HG02642 (cell line): ENCODE measurements at regions not wholly inside any gene's neighbourhood (a gene's known extent, or its start where the extent isn't known, plus 50 kb on each side); places are given as distances from the start of the nearest gene placed in this dataset.
"Not testable (repeated sequence)": the region's sequence is repeated elsewhere in the genome, so short reads cannot be mapped to it uniquely, and the experiment has no call there.

ENCODE experiments used
- ATAC-seq: cut with Tn5 transposase; IDR thresholded peaks from one replicate; pipeline ENCODE4 v1.9.1; 2021; ENCODE audit warnings: mild to moderate bottlenecking; ENCODE audit not compliant: unreplicated experiment, poor library complexity

- ATAC-seq, result no peak
These were observed 346.3 kb upstream of the MDFIC2 start for GRCh38 chr3:70658513-70659310.

DNA sequence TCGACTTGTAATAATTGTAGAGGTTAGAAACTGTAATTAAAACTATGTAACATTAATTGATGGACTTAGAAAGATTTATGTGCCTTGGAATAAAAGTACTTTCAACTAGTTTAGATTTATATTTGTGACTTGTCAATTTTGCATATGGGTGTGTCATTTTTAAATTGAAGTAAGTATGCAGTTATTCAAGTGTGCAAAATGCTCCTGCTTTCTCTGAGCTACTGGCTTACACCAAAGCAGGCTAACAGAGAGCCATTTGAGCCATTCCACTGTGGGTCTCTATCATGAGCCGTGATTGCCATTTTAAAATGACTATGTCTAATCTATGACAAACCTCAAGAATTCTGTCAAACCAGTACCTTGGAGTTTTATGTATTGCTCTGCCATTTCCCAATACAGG is 345.0 kb upstream of the MDFIC2 start:
- no peak for ATAC-seq

DNA sequence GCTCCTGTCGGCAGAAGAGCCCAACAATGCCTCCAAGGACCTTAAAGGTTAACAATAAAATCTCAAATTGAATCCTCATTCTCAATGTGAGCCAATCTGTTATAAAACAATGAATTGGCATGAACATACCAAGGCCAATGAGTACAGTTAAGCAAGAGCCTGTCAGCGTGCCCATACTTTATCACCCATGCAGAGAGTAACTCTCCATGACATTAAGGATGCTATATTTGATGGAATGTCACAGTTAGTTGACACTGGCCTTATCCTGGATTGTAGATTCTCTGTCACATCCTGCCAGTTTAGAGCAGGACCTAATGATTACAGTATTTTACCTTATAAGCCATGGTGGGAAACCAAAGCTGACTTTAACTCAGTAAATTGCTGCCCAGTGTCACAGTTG is 335.4 kb upstream of the MDFIC2 start:
- ATAC-seq, result no peak

GRCh38 chr3:70647094-70647493 is 334.7 kb upstream of the MDFIC2 start:
- no peak for ATAC-seq

- ATAC-seq, result no peak
These were observed 334.2 kb upstream of the MDFIC2 start for GRCh38 chr3:70646635-70647034.

- ATAC-seq, result no peak
These were observed 328.0 kb upstream of the MDFIC2 start for GRCh38 chr3:70640481-70640880.

DNA sequence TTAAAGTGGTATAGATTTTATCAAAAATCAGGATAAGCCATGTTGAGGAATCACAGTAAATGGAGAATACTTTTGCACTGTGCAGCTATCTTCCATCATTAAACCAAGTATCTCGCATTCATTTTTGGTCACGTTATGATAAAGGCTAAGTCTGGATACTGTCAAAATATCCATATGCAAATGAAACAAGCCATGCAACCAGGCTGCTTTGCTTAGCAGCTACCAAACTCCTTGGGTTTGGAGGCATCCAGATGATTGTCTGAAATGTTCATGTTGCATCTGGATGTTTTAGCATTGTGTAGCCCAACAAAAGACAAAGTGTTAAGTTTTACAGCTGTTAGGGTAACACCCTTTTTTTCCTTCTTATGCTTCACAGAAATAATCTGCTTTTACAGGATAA is 322.9 kb upstream of the MDFIC2 start:
- no peak for ATAC-seq

- no peak for ATAC-seq
These were observed 319.4 kb upstream of the MDFIC2 start for GRCh38 chr3:70631716-70632307.

- no peak for ATAC-seq
These were observed 309.0 kb upstream of the MDFIC2 start for GRCh38 chr3:70621451-70621850.

GRCh38 chr3:70620956-70621355 is 308.5 kb upstream of the MDFIC2 start:
- ATAC-seq, result no peak

GRCh38 chr3:70620367-70620766 is 307.9 kb upstream of the MDFIC2 start:
- no peak for ATAC-seq

DNA sequence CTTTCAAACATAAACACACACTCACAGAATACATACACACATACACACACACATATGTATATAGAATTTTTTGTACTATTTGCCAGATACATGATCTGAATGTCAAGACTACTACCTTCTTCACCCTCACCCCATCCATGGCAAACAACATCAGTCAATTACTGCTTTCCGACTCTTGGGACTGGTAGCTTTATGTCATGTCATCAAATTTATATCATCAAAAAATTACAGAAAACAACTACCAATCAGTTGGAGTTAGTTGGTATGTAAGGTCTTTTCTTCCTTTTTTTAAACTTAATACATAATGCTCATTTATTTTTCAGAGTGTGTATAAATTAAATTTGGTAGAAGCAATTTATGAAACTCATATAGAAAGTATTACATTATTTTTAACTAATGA is 305.7 kb upstream of the MDFIC2 start:
- ATAC-seq, result no peak

DNA sequence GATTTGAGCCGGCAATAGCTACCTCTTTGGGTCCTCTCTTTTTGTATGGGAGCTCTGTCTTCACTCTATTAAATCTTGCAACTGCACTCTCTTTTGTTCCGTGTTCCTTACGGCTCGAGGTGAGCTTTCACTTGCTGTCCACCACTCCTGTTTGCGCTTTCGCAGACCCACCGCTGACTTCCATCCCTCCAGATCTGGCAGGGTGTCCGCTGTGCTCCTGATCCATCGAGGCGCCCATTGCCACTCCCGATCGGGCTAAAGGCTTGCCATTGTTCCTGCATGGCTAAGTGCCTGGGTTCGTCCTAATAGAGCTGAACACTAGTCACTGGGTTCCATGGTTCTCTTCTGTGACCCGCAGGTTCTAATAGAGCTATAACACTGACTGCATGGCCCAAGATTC is 304.9 kb upstream of the MDFIC2 start:
- not testable (repeated sequence) for ATAC-seq

- no peak for ATAC-seq
These were observed 302.8 kb upstream of the MDFIC2 start for GRCh38 chr3:70615286-70615685.

DNA sequence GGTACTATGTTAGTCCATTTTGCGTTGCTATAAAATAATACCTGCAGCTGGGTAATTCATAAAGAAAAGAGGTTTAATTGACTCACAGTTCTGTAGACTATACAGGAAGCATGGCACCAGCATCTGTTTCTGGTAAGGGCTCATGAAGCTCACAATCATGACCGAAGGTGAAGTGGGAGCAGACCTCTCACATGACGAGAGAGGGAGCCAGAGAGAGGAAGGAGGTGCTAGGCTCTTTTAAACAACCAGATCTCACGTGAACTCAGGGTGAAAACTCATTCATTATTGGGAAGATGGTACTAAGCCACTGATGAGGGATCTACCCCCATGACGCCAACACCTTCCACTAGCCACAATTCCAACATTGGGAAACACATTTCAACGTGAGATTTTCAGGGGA is 301.7 kb upstream of the MDFIC2 start:
- no peak for ATAC-seq

DNA sequence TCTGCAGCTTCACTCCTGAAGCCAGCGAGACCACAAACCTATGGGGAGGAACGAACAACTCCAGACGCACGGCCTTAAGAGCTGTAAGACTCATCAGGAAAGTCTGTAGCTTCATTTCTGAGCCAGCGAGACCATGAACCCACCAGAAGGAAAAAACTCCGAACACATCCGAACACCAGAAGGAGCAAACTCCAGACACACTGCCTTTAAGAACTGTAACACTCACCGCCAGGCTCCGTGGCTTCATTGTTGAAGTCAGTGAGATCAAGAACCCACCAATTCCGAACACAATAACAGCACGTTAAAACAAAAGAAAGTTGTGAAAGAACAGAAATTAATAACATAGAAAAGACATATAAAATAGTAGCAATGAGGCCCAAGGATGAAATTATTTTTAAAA is 300.5 kb upstream of the MDFIC2 start:
- ATAC-seq, result no peak

DNA sequence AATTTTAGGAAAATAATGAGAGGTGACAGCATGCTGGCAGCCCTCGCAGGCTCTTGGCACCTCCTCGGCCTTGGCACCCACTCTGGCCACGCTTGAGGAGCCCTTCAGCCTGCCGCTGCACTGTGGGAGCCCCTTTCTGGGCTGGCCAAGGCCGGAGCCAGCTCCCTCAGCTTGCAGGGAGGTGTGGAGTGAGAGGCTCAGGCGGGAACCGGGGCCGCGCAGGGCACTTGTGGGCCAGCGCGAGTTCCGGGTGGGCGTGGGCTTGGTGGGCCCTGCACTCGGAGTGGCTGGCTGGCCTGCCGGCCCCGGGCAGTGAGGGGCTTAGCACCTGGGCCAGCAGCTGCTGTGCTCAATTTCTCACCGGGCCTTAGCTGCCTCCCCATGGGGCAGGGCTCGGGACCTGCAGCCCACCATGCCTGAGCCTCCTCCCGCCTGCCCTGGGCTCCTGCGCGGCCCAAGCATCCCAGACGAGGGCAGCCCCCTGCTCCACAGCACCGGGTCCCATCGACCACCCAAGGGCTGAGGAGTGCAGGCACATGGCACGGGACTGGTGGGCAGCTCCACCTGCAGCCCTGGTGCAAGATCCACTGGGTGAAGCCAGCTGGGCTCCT is 299.3 kb upstream of the MDFIC2 start:
- not testable (repeated sequence) for ATAC-seq

DNA sequence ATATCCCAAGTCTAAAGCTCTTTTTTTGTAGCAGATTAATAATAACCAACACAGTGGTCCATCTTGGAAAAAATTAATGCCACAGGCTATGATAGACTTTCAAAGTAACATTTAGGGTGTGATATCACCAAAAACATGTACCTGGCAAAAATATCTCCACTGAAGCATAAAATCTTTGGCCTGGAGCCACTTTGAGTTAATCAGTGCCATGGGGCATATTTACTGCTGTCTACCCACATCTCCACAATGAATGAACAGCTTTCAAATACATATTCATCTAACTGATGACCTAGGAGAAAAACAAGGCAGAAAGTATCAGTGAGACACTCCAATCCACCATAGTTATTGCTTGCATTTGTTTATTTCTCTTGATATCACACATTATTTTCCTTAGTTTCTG is 296.0 kb upstream of the MDFIC2 start:
- no peak for ATAC-seq

- ATAC-seq, result no peak
These were observed 295.0 kb upstream of the MDFIC2 start for GRCh38 chr3:70607469-70607868.

GRCh38 chr3:70606018-70606417 is 293.6 kb upstream of the MDFIC2 start:
- ATAC-seq, result no peak

GRCh38 chr3:70603103-70603502 is 290.7 kb upstream of the MDFIC2 start:
- no peak for ATAC-seq

GRCh38 chr3:70597312-70597711 is 284.9 kb upstream of the MDFIC2 start:
- ATAC-seq, result no peak
